Caco-2 (cell line): ENCODE measurements at regions not wholly inside any gene's neighbourhood (a gene's known extent, or its start where the extent isn't known, plus 50 kb on each side); places are given as distances from the start of the nearest gene placed in this dataset.

Source experiments
- BruUV-seq: library from RNA; stranded (reverse); fragments of 400-500 nt; replicated peaks from 2 replicates; lab custom pipeline; 2021; lab: Mats Ljungman, UMichigan
- CTCF ChIA-PET: fragments of 300-600 bp; sonication (Branson Sonifier 250); formaldehyde crosslinking; loops from one replicate; lab custom pipeline; 2022; ENCODE audit warnings: antibody characterized with exemption; lab: Charles Lee
- POLR2A ChIA-PET: fragments of 300-600 bp; sonication (Branson Sonifier 250); formaldehyde crosslinking; loops from one replicate; lab custom pipeline; 2022; ENCODE audit warnings: antibody characterized with exemption; lab: Charles Lee
- DNase-seq, 2 experiments: peaks; one replicate each; pipeline versions ENCODE4 v3.0.0 to v3.0.0-alpha.2; 2020 to 2022
- H3K27me3 ChIP-seq: replicated peaks from 2 replicates; pipeline ENCODE4 v1.6.0; 2011; ENCODE audit warnings: low read length; ENCODE audit not compliant: control insufficient read depth, insufficient read depth
- H3K36me3 ChIP-seq: 2 replicates; pipeline ENCODE4 v1.5.1; 2011; ENCODE audit warnings: low read length; ENCODE audit not compliant: control insufficient read depth, insufficient read depth
- H3K4me1 ChIP-seq: fragments of 250-450 bp; sonication (Bioruptor Pico); 2 replicates; pipeline ENCODE4 v1.5.1; 2020; ENCODE audit warnings: mild to moderate bottlenecking
- H3K4me3 ChIP-seq: 2 replicates; pipeline ENCODE4 v1.5.1; 2011; ENCODE audit warnings: low read depth, mild to moderate bottlenecking, control low read depth, low read length
- H3K9me3 ChIP-seq: fragments of 250-450 bp; sonication (Bioruptor Pico); 2 replicates; pipeline ENCODE4 v1.5.1; 2020; ENCODE audit warnings: mild to moderate bottlenecking, moderate library complexity
- H3K27ac Mint-ChIP-seq: one replicate; pipeline ENCODE4 v1.8.0; 2022; ENCODE audit warnings: mixed read lengths; ENCODE audit not compliant: unreplicated experiment
- H3K27me3 Mint-ChIP-seq: one replicate; pipeline ENCODE4 v1.8.0; 2022; ENCODE audit warnings: mixed read lengths; ENCODE audit not compliant: insufficient read depth, unreplicated experiment
- H3K36me3 Mint-ChIP-seq: one replicate; pipeline ENCODE4 v1.8.0; 2022; ENCODE audit warnings: mild to moderate bottlenecking, mixed read lengths; ENCODE audit not compliant: insufficient read depth, unreplicated experiment
- H3K4me1 Mint-ChIP-seq: one replicate; pipeline ENCODE4 v1.8.0; 2022; ENCODE audit warnings: low read depth, mixed read lengths; ENCODE audit not compliant: unreplicated experiment
- H3K4me3 Mint-ChIP-seq: one replicate; pipeline ENCODE4 v1.8.0; 2022; ENCODE audit warnings: mild to moderate bottlenecking, moderate library complexity, mixed read lengths; ENCODE audit not compliant: unreplicated experiment
- H3K9me3 Mint-ChIP-seq: one replicate; pipeline ENCODE4 v1.8.0; 2022; ENCODE audit warnings: mixed read lengths; ENCODE audit not compliant: unreplicated experiment
- intact Hi-C: fragments of 100-400 bp; cut with micrococcal nuclease; formaldehyde crosslinking; loops from one replicate; pipeline ENCODE4 v1.10.0; 2022; ENCODE audit not compliant: unreplicated experiment
- TF ChIP-seq, protein P1 (sequence below), 2 experiments: fragments of 200-600 bp in 1 of 2; IDR thresholded peaks; 1 replicate in 1 of 2; 2 replicates in 1 of 2; pipeline versions ENCODE4 v1.5.1 to v1.8.0; 2011 to 2022; ENCODE audit warnings: antibody characterized with exemption in 1 of 2, control low read depth in 1 of 2, inconsistent platforms in 1 of 2, low read depth in 1 of 2, low read length in 1 of 2, mild to moderate bottlenecking in 1 of 2, moderate library complexity in 1 of 2; ENCODE audit not compliant: insufficient read depth in 1 of 2, severe bottlenecking in 1 of 2, unreplicated experiment in 1 of 2

DNA sequence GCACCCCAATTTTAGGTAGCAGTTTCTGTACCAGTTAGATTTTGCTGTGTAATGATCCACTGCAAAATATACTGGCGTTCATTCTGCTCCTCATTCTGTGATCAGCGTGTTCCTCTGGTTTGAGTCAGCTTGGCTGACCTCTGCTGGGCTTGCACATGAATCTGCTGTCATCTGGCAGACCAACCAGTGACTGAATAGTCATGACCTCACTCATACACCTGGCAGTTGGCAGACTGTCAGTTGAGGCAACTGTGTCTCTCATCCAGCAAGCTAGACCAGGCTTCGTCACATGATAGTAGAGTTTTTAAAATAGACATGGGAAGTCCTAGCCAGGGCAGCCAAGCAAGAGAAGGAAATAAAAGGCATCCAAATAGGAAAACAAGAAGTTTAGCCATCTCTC lies 316.3 kb upstream of the LARGE1 start:
- no TSS peak for BruUV-seq
- no peaks in the 10 kb centered on the region for H3K4me1 ChIP-seq
- intact Hi-C loops, result no loop called here
- no peaks in the 10 kb centered on the region for H3K9me3 Mint-ChIP-seq
- CTCF ChIA-PET, result no interaction called here
- H3K4me3 Mint-ChIP-seq, result no peak overlapping the region
- H3K36me3 Mint-ChIP-seq, result peaks cover 6% of the 10 kb centered on the region
- DNase-seq, result no peak
- no peaks in the 10 kb centered on the region for H3K9me3 ChIP-seq
- H3K4me3 ChIP-seq, result no peak overlapping the region
- POLR2A ChIA-PET, result no interaction called here
- H3K27me3 Mint-ChIP-seq, result peaks cover 4% of the 10 kb centered on the region
- no peaks in the 10 kb centered on the region for H3K36me3 ChIP-seq
- H3K27me3 ChIP-seq, result no peaks in the 10 kb centered on the region
- TF ChIP-seq, protein P1, sequence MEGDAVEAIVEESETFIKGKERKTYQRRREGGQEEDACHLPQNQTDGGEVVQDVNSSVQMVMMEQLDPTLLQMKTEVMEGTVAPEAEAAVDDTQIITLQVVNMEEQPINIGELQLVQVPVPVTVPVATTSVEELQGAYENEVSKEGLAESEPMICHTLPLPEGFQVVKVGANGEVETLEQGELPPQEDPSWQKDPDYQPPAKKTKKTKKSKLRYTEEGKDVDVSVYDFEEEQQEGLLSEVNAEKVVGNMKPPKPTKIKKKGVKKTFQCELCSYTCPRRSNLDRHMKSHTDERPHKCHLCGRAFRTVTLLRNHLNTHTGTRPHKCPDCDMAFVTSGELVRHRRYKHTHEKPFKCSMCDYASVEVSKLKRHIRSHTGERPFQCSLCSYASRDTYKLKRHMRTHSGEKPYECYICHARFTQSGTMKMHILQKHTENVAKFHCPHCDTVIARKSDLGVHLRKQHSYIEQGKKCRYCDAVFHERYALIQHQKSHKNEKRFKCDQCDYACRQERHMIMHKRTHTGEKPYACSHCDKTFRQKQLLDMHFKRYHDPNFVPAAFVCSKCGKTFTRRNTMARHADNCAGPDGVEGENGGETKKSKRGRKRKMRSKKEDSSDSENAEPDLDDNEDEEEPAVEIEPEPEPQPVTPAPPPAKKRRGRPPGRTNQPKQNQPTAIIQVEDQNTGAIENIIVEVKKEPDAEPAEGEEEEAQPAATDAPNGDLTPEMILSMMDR (IDR thresholded peaks at IDR 0.05; ENCODE audit: insufficient read depth in 1 of 2, low read depth in 1 of 2, low read length in 1 of 2, severe bottlenecking in 1 of 2, unreplicated experiment in 1 of 2), result no peak
- H3K4me1 Mint-ChIP-seq, result no peaks in the 10 kb centered on the region
- no peak overlapping the region for H3K27ac Mint-ChIP-seq

DNA sequence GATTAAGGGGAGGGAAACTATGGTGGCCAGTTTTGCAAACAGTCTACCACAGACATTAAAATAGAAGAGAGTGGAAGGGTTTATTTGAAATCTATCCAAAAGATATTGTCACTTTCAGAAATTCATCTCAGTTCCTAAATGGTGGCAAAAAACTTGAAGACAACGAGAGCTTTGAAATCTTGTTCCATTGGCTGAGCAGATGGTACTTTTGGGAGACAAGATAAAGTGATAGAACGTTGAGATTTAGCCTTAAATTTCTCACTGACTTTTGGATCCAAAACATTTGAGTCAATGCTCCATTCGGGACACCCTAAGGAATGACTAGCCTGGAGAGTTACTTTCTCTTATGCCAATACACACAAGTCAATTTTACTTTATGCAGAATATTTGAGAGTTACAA lies 319.1 kb upstream of the LARGE1 start:
- H3K4me1 ChIP-seq, result no peaks in the 10 kb centered on the region
- CTCF ChIA-PET, result no interaction called here
- no peak overlapping the region for H3K4me3 ChIP-seq
- TF ChIP-seq, protein P1 (IDR thresholded peaks at IDR 0.05; ENCODE audit: insufficient read depth in 1 of 2, low read depth in 1 of 2, low read length in 1 of 2, severe bottlenecking in 1 of 2, unreplicated experiment in 1 of 2), result no peak
- Mint-ChIP-seq H3K36me3 (peaks cover 6% of the 10 kb centered on the region), H3K9me3 (no peaks in the 10 kb centered on the region), H3K4me1 (no peaks in the 10 kb centered on the region), H3K4me3 (no peak overlapping the region), H3K27me3 (no peaks in the 10 kb centered on the region), H3K27ac (no peak overlapping the region)
- no peaks in the 10 kb centered on the region for H3K27me3 ChIP-seq
- no peak for DNase-seq
- BruUV-seq, result no TSS peak
- POLR2A ChIA-PET, result no interaction called here
- intact Hi-C loops, result no loop called here
- no peaks in the 10 kb centered on the region for H3K9me3 ChIP-seq
- H3K36me3 ChIP-seq, result no peaks in the 10 kb centered on the region

DNA sequence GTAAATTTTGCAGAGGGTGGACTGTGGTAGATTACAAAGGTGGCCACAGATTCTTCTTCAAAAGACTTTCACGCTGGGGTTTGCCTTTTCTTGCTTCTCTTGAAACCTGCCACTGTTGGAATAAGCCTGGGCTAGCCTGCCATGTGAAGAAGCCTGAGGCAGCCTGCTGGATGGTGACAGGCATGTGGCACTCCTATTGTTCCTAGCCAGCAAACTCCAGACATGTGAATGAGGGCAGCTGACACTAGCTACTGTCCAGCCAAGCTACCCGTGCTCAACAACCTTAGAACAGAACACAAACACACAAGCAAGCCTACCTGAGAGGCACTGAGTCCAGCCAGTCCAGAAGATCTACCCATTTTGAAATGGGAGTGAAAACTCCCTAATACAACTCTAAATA lies 322.7 kb upstream of the LARGE1 start:
- H3K27ac Mint-ChIP-seq, result no peak overlapping the region
- peaks cover 6% of the 10 kb centered on the region for H3K36me3 Mint-ChIP-seq
- H3K4me1 Mint-ChIP-seq, result no peaks in the 10 kb centered on the region
- DNase-seq, result no peak
- Histone ChIP-seq H3K4me3 (no peak overlapping the region), H3K9me3 (no peaks in the 10 kb centered on the region), H3K27me3 (no peaks in the 10 kb centered on the region), H3K4me1 (no peaks in the 10 kb centered on the region), H3K36me3 (no peaks in the 10 kb centered on the region)
- no peak overlapping the region for H3K4me3 Mint-ChIP-seq
- POLR2A ChIA-PET, result no interaction called here
- TF ChIP-seq, protein P1 (IDR thresholded peaks at IDR 0.05; ENCODE audit: insufficient read depth in 1 of 2, low read depth in 1 of 2, low read length in 1 of 2, severe bottlenecking in 1 of 2, unreplicated experiment in 1 of 2), result no peak
- intact Hi-C loops, result no loop called here
- H3K9me3 Mint-ChIP-seq, result no peaks in the 10 kb centered on the region
- no TSS peak for BruUV-seq
- CTCF ChIA-PET, result no interaction called here
- H3K27me3 Mint-ChIP-seq, result no peaks in the 10 kb centered on the region
